Mesenchymal stem cell (in vitro differentiated cells and primary cell): ENCODE measurements at regions not wholly inside any gene's neighbourhood (a gene's known extent, or its start where the extent isn't known, plus 50 kb on each side); places are given as distances from the start of the nearest gene placed in this dataset.

Experiments used
- DNase-seq: peaks from one replicate; pipeline ENCODE4 v3.0.0-alpha.2; 2013
- H2AFZ ChIP-seq: one replicate; pipeline ENCODE4 v1.6.1; 2013; ENCODE audit warnings: low read depth, mild to moderate bottlenecking, control low read depth, inconsistent platforms, low read length, moderate library complexity
- H2AK5ac ChIP-seq: 2 replicates; pipeline ENCODE4 v1.6.1; 2013; ENCODE audit warnings: low read length, moderate library complexity, mild to moderate bottlenecking, inconsistent platforms; ENCODE audit not compliant: severe bottlenecking
- H2BK120ac ChIP-seq: one replicate; pipeline ENCODE4 v1.6.1; 2013; ENCODE audit warnings: low read depth, mild to moderate bottlenecking, inconsistent platforms, low read length, moderate library complexity
- H2BK12ac ChIP-seq, 2 experiments: one replicate each; pipeline ENCODE4 v1.6.1; 2013; ENCODE audit warnings: inconsistent platforms in 2 of 2, low read length in 2 of 2, mild to moderate bottlenecking in 2 of 2, moderate library complexity in 2 of 2, control low read depth in 1 of 2
- H2BK15ac ChIP-seq: one replicate; pipeline ENCODE4 v1.6.1; 2013; ENCODE audit warnings: mild to moderate bottlenecking, low read depth, inconsistent platforms; ENCODE audit not compliant: poor library complexity, severe bottlenecking
- H2BK5ac ChIP-seq: 2 replicates; pipeline ENCODE4 v1.6.1; 2013; ENCODE audit warnings: low read depth, mild to moderate bottlenecking, low read length, control low read depth, inconsistent platforms; ENCODE audit not compliant: poor library complexity, severe bottlenecking
- H3K14ac ChIP-seq, 2 experiments: one replicate each; pipeline ENCODE4 v1.6.1; 2013; ENCODE audit warnings: inconsistent platforms in 2 of 2, low read length in 2 of 2, control low read depth in 1 of 2, mild to moderate bottlenecking in 1 of 2, moderate library complexity in 1 of 2
- H3K18ac ChIP-seq, 2 experiments: one replicate each; pipeline ENCODE4 v1.6.1; 2013; ENCODE audit warnings: inconsistent platforms in 2 of 2, low read length in 2 of 2, control low read depth in 1 of 2, low read depth in 1 of 2, mild to moderate bottlenecking in 1 of 2
- H3K23ac ChIP-seq, 2 experiments: one replicate each; pipeline ENCODE4 v1.6.1; 2013; ENCODE audit warnings: inconsistent platforms in 2 of 2, low read length in 2 of 2, mild to moderate bottlenecking in 2 of 2, moderate library complexity in 2 of 2, control low read depth in 1 of 2
- H3K27ac ChIP-seq: 2 replicates; pipeline ENCODE4 v1.5.1; 2013; ENCODE audit warnings: mild to moderate bottlenecking, moderate library complexity, low read length, control low read depth, inconsistent platforms; ENCODE audit not compliant: poor library complexity, severe bottlenecking
- H3K27me3 ChIP-seq, 2 experiments: 2 replicates each; pipeline versions ENCODE4 v1.6.1 to v1.7.0; 2013; ENCODE audit warnings: low read length in 2 of 2, mild to moderate bottlenecking in 2 of 2, moderate library complexity in 2 of 2, control low read depth in 1 of 2, inconsistent platforms in 1 of 2; ENCODE audit not compliant: control insufficient read depth in 1 of 2, insufficient read depth in 1 of 2
- H3K36me3 ChIP-seq, 2 experiments: 2 replicates each; pipeline versions ENCODE4 v1.6.1 to v1.7.0; 2013; ENCODE audit warnings: low read length in 2 of 2, control low read depth in 1 of 2, inconsistent platforms in 1 of 2, low read depth in 1 of 2, mild to moderate bottlenecking in 1 of 2; ENCODE audit not compliant: insufficient read depth in 2 of 2, control insufficient read depth in 1 of 2
- H3K4ac ChIP-seq, 2 experiments: one replicate each; pipeline ENCODE4 v1.6.1; 2013; ENCODE audit warnings: inconsistent platforms in 2 of 2, low read length in 2 of 2, mild to moderate bottlenecking in 2 of 2, moderate library complexity in 2 of 2, control low read depth in 1 of 2, low read depth in 1 of 2
- H3K4me1 ChIP-seq: 2 replicates; pipeline ENCODE4 v1.6.1; 2013; ENCODE audit warnings: low read depth, low read length, control low read depth; ENCODE audit not compliant: control insufficient read depth, insufficient read depth
- H3K4me2 ChIP-seq: 2 replicates; pipeline ENCODE4 v1.6.1; 2013; ENCODE audit warnings: low read length, mild to moderate bottlenecking, inconsistent platforms; ENCODE audit not compliant: poor library complexity, severe bottlenecking
- H3K4me3 ChIP-seq, 2 experiments: 2 replicates each; pipeline versions ENCODE4 v1.5.1 to v1.7.0; 2013; ENCODE audit warnings: low read length in 2 of 2, mild to moderate bottlenecking in 2 of 2, control low read depth in 1 of 2, low read depth in 1 of 2; ENCODE audit not compliant: insufficient read depth in 1 of 2
- H3K79me1 ChIP-seq: replicated peaks from 2 replicates; pipeline ENCODE4 v1.6.1; 2013; ENCODE audit warnings: mild to moderate bottlenecking, control low read depth, low read length, inconsistent platforms; ENCODE audit not compliant: poor library complexity, severe bottlenecking
- H3K9ac ChIP-seq: 2 replicates; pipeline ENCODE4 v1.7.0; 2013; ENCODE audit warnings: mild to moderate bottlenecking, low read length, moderate library complexity
- H3K9me3 ChIP-seq: 2 replicates; pipeline ENCODE4 v1.7.0; 2013; ENCODE audit warnings: mild to moderate bottlenecking, low read length; ENCODE audit not compliant: control insufficient read depth
- H4K8ac ChIP-seq: one replicate; pipeline ENCODE4 v1.6.1; 2013; ENCODE audit warnings: inconsistent platforms, mild to moderate bottlenecking, low read length, moderate library complexity
- H4K91ac ChIP-seq: one replicate; pipeline ENCODE4 v1.6.1; 2013; ENCODE audit warnings: mild to moderate bottlenecking, low read length, inconsistent platforms
- WGBS: methylation state at CpG from one replicate; pipeline ENCODE4 v1.1.7; 2013; ENCODE audit warnings: mixed read lengths; 5-methylcytosine and 5-hydroxymethylcytosine counted together

DNA sequence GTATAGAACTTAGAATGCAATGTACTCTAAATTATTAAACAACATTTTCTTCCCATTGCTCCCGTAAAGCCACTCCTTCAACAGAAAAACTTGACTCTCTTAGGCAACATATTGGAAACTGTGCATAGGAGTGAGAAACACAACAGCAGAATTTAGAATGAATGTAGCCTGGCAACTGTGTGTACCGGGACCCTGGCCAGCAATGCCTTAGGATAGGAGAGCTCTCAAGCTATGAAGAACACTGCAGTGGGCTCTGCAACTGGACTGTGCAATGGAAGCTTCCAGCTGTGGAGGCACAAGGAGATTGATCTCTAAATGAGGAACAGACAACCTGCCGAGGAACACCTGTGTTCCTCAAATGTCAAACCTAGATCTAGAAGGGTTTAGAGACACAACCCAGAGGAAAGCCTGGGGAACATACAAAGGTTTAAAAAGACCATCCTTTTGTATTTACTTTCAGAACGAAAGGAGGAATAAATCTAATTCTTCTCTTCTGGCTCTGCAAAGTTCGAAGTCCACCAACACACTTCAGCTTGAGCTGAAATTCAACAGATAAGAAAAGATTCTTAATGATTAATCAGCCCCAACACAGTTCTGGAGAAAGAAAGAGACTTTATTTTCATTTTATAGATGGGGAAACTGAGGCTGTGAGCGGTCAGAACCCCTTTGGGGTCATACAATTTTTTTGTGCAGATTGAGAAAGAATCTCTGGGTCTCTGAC, 51.5 kb upstream of the ARL15 start:
- no peak overlapping the region for H2BK120ac ChIP-seq
- H3K14ac ChIP-seq = no peak overlapping the region
- no peak overlapping the region for H3K18ac ChIP-seq
- H3K36me3 ChIP-seq = no peaks in the 10 kb centered on the region
- DNase-seq = no peak
- H3K79me1 ChIP-seq = no peaks in the 10 kb centered on the region
- H3K4me3 ChIP-seq = no peak overlapping the region
- H2BK5ac ChIP-seq = no peak overlapping the region
- no peak overlapping the region for H3K23ac ChIP-seq
- no peak overlapping the region for H3K9ac ChIP-seq
- H3K27me3 ChIP-seq = peaks cover 0 to 3% of the 10 kb centered on the region in 2 experiments
- no peak overlapping the region for H3K27ac ChIP-seq
- no peak overlapping the region for H2BK15ac ChIP-seq
- 89% methylated on average over 5 of the region's 6 CpGs for WGBS
- H4K8ac ChIP-seq = no peak overlapping the region
- H2BK12ac ChIP-seq = no peak overlapping the region
- no peak overlapping the region for H2AFZ ChIP-seq
- H3K4me2 ChIP-seq = no peak overlapping the region
- H3K4me1 ChIP-seq = no peaks in the 10 kb centered on the region
- H2AK5ac ChIP-seq = no peak overlapping the region
- no peaks in the 10 kb centered on the region for H3K9me3 ChIP-seq
- H4K91ac ChIP-seq = no peak overlapping the region
- no peak overlapping the region for H3K4ac ChIP-seq

GRCh38 chr5:54360925-54361662, 50.7 kb upstream of the ARL15 start:
- no peak overlapping the region for H3K27ac ChIP-seq
- no peak overlapping the region for H3K18ac ChIP-seq
- H4K8ac ChIP-seq = no peak overlapping the region
- no peak overlapping the region for H3K4ac ChIP-seq
- H2BK5ac ChIP-seq = no peak overlapping the region
- H3K23ac ChIP-seq = no peak overlapping the region
- WGBS = no CpG with 5 or more reads among the region's 2 CpGs
- H4K91ac ChIP-seq = no peak overlapping the region
- H2AFZ ChIP-seq = no peak overlapping the region
- H3K14ac ChIP-seq = no peak overlapping the region
- no peaks in the 10 kb centered on the region for H3K4me1 ChIP-seq
- no peaks in the 10 kb centered on the region for H3K36me3 ChIP-seq
- H3K27me3 ChIP-seq = peaks cover 0 to 3% of the 10 kb centered on the region in 2 experiments
- H3K79me1 ChIP-seq = no peaks in the 10 kb centered on the region
- no peak overlapping the region for H2BK15ac ChIP-seq
- DNase-seq = no peak
- no peak overlapping the region for H2BK120ac ChIP-seq
- H3K9me3 ChIP-seq = no peaks in the 10 kb centered on the region
- H3K4me2 ChIP-seq = no peak overlapping the region
- H2AK5ac ChIP-seq = no peak overlapping the region
- no peak overlapping the region for H3K9ac ChIP-seq
- H3K4me3 ChIP-seq = no peak overlapping the region
- no peak overlapping the region for H2BK12ac ChIP-seq
